Lung (tissue), 11 donors: ENCODE measurements at regions not wholly inside any gene's neighbourhood (a gene's known extent, or its start where the extent isn't known, plus 50 kb on each side); places are given as distances from the start of the nearest gene placed in this dataset.
"Not testable (repeated sequence)": the region's sequence is repeated elsewhere in the genome, so short reads cannot be mapped to it uniquely, and the experiment has no call there.

ENCODE experiments used
- ATAC-seq: fragments of 200-7000 bp; cut with Tn5 transposase; one replicate; pipeline ENCODE4 v1.9.1; 2020; ENCODE audit warnings: moderate number of reproducible peaks; ENCODE audit not compliant: insufficient read depth, low FRiP score
- DNase-seq, 3 donors: peaks; one replicate each; pipeline ENCODE4 v3.0.0-alpha.2; 2013 to 2017
- H3K27ac ChIP-seq, 2 donors: one replicate each; pipeline ENCODE4 v1.5.1; 2013; ENCODE audit warnings: mild to moderate bottlenecking in 2 of 2, moderate library complexity in 2 of 2, control low read depth in 1 of 2, inconsistent platforms in 1 of 2, low read depth in 1 of 2, low read length in 1 of 2
- H3K27me3 ChIP-seq, 3 donors: one replicate each; pipeline ENCODE4 v1.5.1; 2013; ENCODE audit warnings: low read length in 2 of 3; ENCODE audit not compliant: control insufficient read depth in 3 of 3, insufficient read depth in 3 of 3
- H3K36me3 ChIP-seq, 4 donors: one replicate each; pipeline ENCODE4 v1.5.1; 2013; ENCODE audit warnings: low read length in 4 of 4, mild to moderate bottlenecking in 1 of 4, moderate library complexity in 1 of 4; ENCODE audit not compliant: control insufficient read depth in 4 of 4, insufficient read depth in 4 of 4
- H3K4me1 ChIP-seq, 5 donors: one replicate each; pipeline ENCODE4 v1.5.1; 2013; ENCODE audit warnings: low read length in 5 of 5, mild to moderate bottlenecking in 2 of 5, moderate library complexity in 1 of 5; ENCODE audit not compliant: control insufficient read depth in 5 of 5, insufficient read depth in 5 of 5
- H3K4me3 ChIP-seq: one replicate; pipeline ENCODE4 v1.5.1; 2013; ENCODE audit warnings: mild to moderate bottlenecking, control low read depth, moderate library complexity
- H3K9ac ChIP-seq, 2 donors: one replicate each; pipeline ENCODE4 v1.5.1; 2013; ENCODE audit warnings: low read length in 2 of 2, control low read depth in 1 of 2; ENCODE audit not compliant: insufficient read depth in 1 of 2
- H3K9me3 ChIP-seq, 4 donors: one replicate each; pipeline ENCODE4 v1.5.1; 2013; ENCODE audit warnings: low read length in 3 of 4, mild to moderate bottlenecking in 1 of 4, moderate library complexity in 1 of 4; ENCODE audit not compliant: control insufficient read depth in 4 of 4, insufficient read depth in 3 of 4
- CTCF ChIP-seq: IDR thresholded peaks from 2 replicates; pipeline ENCODE4 v1.5.1; 2012; ENCODE audit warnings: mild to moderate bottlenecking; ENCODE audit errors: control extremely low read depth, extremely low read depth
- WGBS, 2 donors: extraction: QIAGEN DNeasy Blood & Tissue Kit; methylation state at CpG; one replicate each; pipeline ENCODE4 v1.1.7; 2013; 5-methylcytosine and 5-hydroxymethylcytosine counted together
- donor health status: control.
- donor health status: control.
- donor health status: Bipolar disorder and iron deficiency.
- donor health status: healthy.
- donor health status: DM: yes; HTN: yes; CAD: no.

GRCh38 chr12:19822476-19822875 is 383.2 kb downstream of the AEBP2 start:
- TF ChIP-seq CTCF, result no peak
- H3K4me1 ChIP-seq, result peaks cover 0 to 10% (median 0%) of the 10 kb centered on the region in 5 donors
- no peak overlapping the region for H3K4me3 ChIP-seq
- no peak overlapping the region for H3K9ac ChIP-seq
- H3K36me3 ChIP-seq, result no peaks in the 10 kb centered on the region
- WGBS, 2 donors, result 77 to 81% methylated on average over 4 of the region's 4 CpGs
- H3K9me3 ChIP-seq, result peaks cover 0 to 8% (median under 1%) of the 10 kb centered on the region in 4 donors
- DNase-seq, result no peak
- no peak overlapping the region for H3K27ac ChIP-seq
- no peak for ATAC-seq
- no peaks in the 10 kb centered on the region for H3K27me3 ChIP-seq

GRCh38 chr12:19823326-19823725 is 384.0 kb downstream of the AEBP2 start:
- ATAC-seq, H3K9ac ChIP-seq, H3K27ac ChIP-seq, H3K4me3 ChIP-seq, H3K36me3 ChIP-seq, H3K4me1 ChIP-seq, H3K27me3 ChIP-seq, DNase-seq: not testable (repeated sequence)
- H3K9me3 ChIP-seq, result peaks cover 0 to 15% (median 3%) of the 10 kb centered on the region in 4 donors
- WGBS, 2 donors, result 82 to 85% methylated on average over 6 of the region's 6 CpGs

- DNase-seq, result no peak
- Histone ChIP-seq H3K9ac (no peak overlapping the region), H3K36me3 (no peaks in the 10 kb centered on the region), H3K27ac (no peak overlapping the region), H3K4me3 (no peak overlapping the region), H3K27me3 (no peaks in the 10 kb centered on the region), H3K4me1 (no peaks in the 10 kb centered on the region), H3K9me3 (peaks cover 0 to 15% (median 3%) of the 10 kb centered on the region in 4 donors)
- 97% methylated on average over 13 of the region's 13 CpGs for WGBS, 2 donors
- ATAC-seq, result no peak
- TF ChIP-seq CTCF, result no peak
Measured at GRCh38 chr12:19826980-19827550, 387.8 kb downstream of the AEBP2 start.

- DNase-seq (no peak), ATAC-seq (no peak)
- Histone ChIP-seq H3K9ac (no peak overlapping the region), H3K4me1 (no peaks in the 10 kb centered on the region), H3K36me3 (no peaks in the 10 kb centered on the region), H3K27ac (no peak overlapping the region), H3K27me3 (no peaks in the 10 kb centered on the region), H3K9me3 (peaks cover 0 to 15% (median 3%) of the 10 kb centered on the region in 4 donors), H3K4me3 (no peak overlapping the region)
- WGBS, 2 donors, result 66 to 68% methylated on average over 4 of the region's 4 CpGs
- no peak for TF ChIP-seq CTCF
Measured at GRCh38 chr12:19829100-19829853, 390.0 kb downstream of the AEBP2 start.
